Ectodermal cell (in vitro differentiated cells): ENCODE measurements at regions not wholly inside any gene's neighbourhood (a gene's known extent, or its start where the extent isn't known, plus 50 kb on each side); places are given as distances from the start of the nearest gene placed in this dataset.

ENCODE experiments used
- H3K27ac ChIP-seq: 2 replicates; pipeline ENCODE4 v1.7.0; 2013; ENCODE audit warnings: mild to moderate bottlenecking, low read depth, low read length; ENCODE audit not compliant: insufficient read depth, poor library complexity, severe bottlenecking
- H3K27me3 ChIP-seq: 2 replicates; pipeline ENCODE4 v1.7.0; 2013; ENCODE audit warnings: mild to moderate bottlenecking, low read length; ENCODE audit not compliant: insufficient read depth, control insufficient read depth, poor library complexity, severe bottlenecking
- H3K36me3 ChIP-seq: one replicate; pipeline ENCODE4 v1.7.0; 2013; ENCODE audit warnings: low read length; ENCODE audit not compliant: control insufficient read depth, insufficient read depth
- H3K4me1 ChIP-seq: one replicate; pipeline ENCODE4 v1.7.0; 2013; ENCODE audit warnings: low read length; ENCODE audit not compliant: control insufficient read depth, insufficient read depth
- H3K4me3 ChIP-seq: 2 replicates; pipeline ENCODE4 v1.7.0; 2013; ENCODE audit warnings: low read depth, low read length, control low read depth; ENCODE audit not compliant: insufficient read depth
- H3K9me3 ChIP-seq: 2 replicates; pipeline ENCODE4 v1.7.0; 2013; ENCODE audit warnings: mild to moderate bottlenecking, low read length, moderate library complexity; ENCODE audit not compliant: control insufficient read depth
- WGBS, 2 experiments: methylation state at CpG; one replicate each; pipeline ENCODE4 v1.1.7; 2013; ENCODE audit warnings: missing lambda C conversion rate in 2 of 2; 5-methylcytosine and 5-hydroxymethylcytosine counted together

DNA sequence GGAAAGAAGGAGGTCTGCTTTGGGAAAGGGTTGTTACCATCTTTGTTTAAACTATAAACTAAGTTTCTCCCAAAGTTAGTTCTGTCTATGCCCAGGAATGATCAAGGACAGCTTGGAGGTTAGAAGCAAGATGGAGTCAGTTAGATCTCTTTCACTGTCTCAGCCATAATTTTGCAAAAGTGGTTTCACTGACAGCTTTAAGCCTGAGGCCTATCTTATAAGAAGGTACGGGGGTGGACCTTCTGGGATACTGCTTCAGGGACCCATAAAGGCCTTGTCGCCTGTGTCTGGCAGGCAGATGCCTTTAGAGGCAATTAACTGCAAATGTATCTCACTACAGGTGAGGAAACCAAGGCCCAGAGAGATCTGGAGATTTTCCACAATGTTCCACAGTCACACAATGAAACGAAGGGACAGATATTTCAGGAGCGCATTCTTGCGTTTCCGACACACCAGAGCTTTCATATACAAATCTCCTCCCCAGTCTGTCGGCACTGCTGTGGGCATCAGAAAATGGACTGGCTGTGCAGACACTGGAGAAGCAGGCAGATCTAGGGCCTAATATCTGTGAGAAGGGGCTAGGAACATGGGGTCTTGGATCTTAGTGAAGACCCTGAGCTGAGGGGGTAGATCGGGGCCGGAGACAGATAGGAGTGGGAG, 169.5 kb upstream of the SMAD3 start:
- 94 to 95% methylated on average over 9 of the region's 9 CpGs for WGBS, 2 experiments
- Histone ChIP-seq H3K27me3 (no peaks in the 10 kb centered on the region), H3K27ac (no peak overlapping the region), H3K9me3 (no peaks in the 10 kb centered on the region), H3K36me3 (no peaks in the 10 kb centered on the region), H3K4me1 (peaks cover 4% of the 10 kb centered on the region), H3K4me3 (no peak overlapping the region)

DNA sequence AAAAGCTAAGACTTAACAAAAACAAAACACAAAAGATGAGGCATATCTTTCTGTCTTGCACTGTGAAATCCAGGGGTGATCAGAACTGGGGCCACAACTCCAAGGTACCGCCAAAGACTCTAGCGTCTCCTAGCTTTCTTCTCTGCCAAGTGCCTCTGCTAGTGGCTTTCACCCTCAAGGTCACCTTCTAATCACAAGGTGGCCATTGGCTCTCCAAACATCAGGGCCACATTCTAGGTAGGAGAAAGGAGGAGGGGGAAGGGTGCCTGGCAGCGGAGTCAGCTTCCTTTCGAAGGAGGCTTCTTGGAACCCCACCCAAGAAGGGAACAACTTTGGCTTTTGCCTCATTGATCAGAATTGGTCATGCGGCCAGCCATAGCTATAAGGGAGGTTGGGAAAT, 168.8 kb upstream of the SMAD3 start:
- WGBS, 2 experiments: 96 to 98% methylated on average over 5 of the region's 5 CpGs
- no peak overlapping the region for H3K27ac ChIP-seq
- no peaks in the 10 kb centered on the region for H3K36me3 ChIP-seq
- H3K9me3 ChIP-seq: no peaks in the 10 kb centered on the region
- H3K4me3 ChIP-seq: no peak overlapping the region
- no peaks in the 10 kb centered on the region for H3K27me3 ChIP-seq
- peaks cover 4% of the 10 kb centered on the region for H3K4me1 ChIP-seq

GRCh38 chr15:66897416-66897815, 168.0 kb upstream of the SMAD3 start:
- Histone ChIP-seq H3K27me3 (no peaks in the 10 kb centered on the region), H3K4me3 (no peak overlapping the region), H3K27ac (no peak overlapping the region), H3K36me3 (no peaks in the 10 kb centered on the region), H3K9me3 (no peaks in the 10 kb centered on the region), H3K4me1 (peaks cover 4% of the 10 kb centered on the region)
- 93 to 95% methylated on average over 3 to 4 of the region's 4 CpGs for WGBS, 2 experiments

GRCh38 chr15:66897971-66898370, 167.4 kb upstream of the SMAD3 start:
- H3K9me3 ChIP-seq: no peaks in the 10 kb centered on the region
- H3K4me1 ChIP-seq: peaks cover 4% of the 10 kb centered on the region
- no peak overlapping the region for H3K4me3 ChIP-seq
- no peaks in the 10 kb centered on the region for H3K27me3 ChIP-seq
- WGBS, 2 experiments: 94% methylated on average over 5 of the region's 5 CpGs
- no peak overlapping the region for H3K27ac ChIP-seq
- H3K36me3 ChIP-seq: no peaks in the 10 kb centered on the region

GRCh38 chr15:66898656-66899386, 166.6 kb upstream of the SMAD3 start:
- Histone ChIP-seq H3K4me3 (no peak overlapping the region), H3K27me3 (no peaks in the 10 kb centered on the region), H3K36me3 (no peaks in the 10 kb centered on the region), H3K9me3 (no peaks in the 10 kb centered on the region), H3K27ac (no peak overlapping the region), H3K4me1 (peaks cover 4% of the 10 kb centered on the region)
- 85 to 89% methylated on average over 5 of the region's 5 CpGs for WGBS, 2 experiments

DNA sequence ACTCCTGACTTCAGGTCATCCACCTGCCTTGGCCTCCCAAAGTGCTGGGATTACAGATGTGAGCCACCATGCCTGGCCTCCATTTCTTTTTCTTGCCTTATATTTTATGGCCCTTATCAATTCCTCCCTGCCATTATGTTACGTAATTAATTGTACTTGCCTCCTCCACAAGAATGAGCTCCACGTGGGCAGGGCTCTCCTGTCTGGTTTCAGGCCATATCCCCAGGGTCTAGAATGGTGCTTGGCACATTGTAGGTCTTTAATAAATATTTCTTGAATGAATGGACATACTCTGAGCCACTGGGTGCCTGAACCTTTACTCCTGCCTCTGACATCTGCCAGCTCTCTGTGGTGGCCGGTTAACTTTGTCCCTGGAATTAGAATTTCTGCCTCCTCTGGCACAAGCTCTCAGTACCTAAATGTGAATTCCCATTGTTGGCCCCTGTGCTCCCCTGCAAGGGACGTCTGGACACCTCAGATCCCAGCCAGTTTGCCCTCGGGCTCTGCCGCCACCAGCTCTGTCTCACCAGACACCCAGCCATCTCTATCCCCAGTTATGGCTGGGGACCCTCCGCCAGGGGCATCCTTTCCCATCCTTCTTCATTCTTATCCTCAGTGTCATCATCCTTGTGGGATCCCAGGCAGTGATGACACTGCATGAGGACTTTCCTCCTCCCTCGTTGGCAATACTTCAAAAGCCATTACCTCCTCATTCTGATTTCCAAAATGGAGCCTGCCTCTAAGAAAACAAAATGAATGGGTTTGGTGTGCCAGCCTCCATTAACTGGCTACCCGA, 165.6 kb upstream of the SMAD3 start:
- WGBS, 2 experiments: 95% methylated on average over 9 of the region's 9 CpGs
- no peaks in the 10 kb centered on the region for H3K36me3 ChIP-seq
- H3K4me3 ChIP-seq: no peak overlapping the region
- peaks cover 4% of the 10 kb centered on the region for H3K4me1 ChIP-seq
- H3K27ac ChIP-seq: no peak overlapping the region
- H3K27me3 ChIP-seq: no peaks in the 10 kb centered on the region
- no peaks in the 10 kb centered on the region for H3K9me3 ChIP-seq

DNA sequence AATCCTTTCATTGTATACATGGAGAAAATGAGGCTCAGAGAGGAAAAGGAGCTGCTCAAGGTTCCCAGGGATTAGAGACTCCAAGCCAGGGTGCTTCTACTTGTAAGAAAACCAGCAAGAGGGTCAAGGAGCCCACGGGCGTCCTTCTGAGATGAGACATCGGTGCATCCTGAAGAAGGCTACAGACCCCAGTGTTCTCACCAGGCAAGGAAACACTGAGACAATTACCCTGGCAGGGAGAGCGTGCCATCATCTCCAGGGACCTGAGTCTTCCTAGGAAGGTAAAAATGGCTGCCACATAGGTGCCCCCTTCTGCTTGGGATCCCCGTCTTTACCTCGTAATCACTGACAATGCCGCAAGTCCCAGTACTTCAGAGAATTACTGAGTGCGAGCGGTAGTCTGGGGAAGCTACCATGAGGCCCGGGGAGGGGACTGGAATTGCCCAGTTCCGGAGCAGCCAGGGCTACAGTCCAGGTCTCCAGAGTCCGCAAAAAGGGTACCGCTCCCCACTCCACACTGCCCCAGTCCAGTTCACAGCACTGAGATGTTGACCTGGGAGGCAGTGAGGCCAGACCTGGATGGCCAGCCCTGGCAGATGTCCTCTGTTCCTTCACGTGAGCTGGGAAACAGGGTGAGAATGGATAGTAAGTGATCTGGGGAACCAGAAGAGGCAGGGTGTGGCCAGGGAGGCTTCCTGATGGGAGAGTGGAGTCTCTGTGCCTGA, 164.7 kb upstream of the SMAD3 start:
- no peak overlapping the region for H3K4me3 ChIP-seq
- H3K27ac ChIP-seq: no peak overlapping the region
- no peaks in the 10 kb centered on the region for H3K27me3 ChIP-seq
- H3K4me1 ChIP-seq: peaks cover 4% of the 10 kb centered on the region
- H3K36me3 ChIP-seq: no peaks in the 10 kb centered on the region
- WGBS, 2 experiments: 88 to 89% methylated on average over 14 of the region's 14 CpGs
- no peaks in the 10 kb centered on the region for H3K9me3 ChIP-seq

- no peak overlapping the region for H3K27ac ChIP-seq
- H3K9me3 ChIP-seq: no peaks in the 10 kb centered on the region
- no peaks in the 10 kb centered on the region for H3K27me3 ChIP-seq
- WGBS, 2 experiments: 95 to 97% methylated on average over 5 to 6 of the region's 6 CpGs
- no peaks in the 10 kb centered on the region for H3K36me3 ChIP-seq
- no peak overlapping the region for H3K4me3 ChIP-seq
- peaks cover 4% of the 10 kb centered on the region for H3K4me1 ChIP-seq
These were observed 163.9 kb upstream of the SMAD3 start for GRCh38 chr15:66901336-66902100.

DNA sequence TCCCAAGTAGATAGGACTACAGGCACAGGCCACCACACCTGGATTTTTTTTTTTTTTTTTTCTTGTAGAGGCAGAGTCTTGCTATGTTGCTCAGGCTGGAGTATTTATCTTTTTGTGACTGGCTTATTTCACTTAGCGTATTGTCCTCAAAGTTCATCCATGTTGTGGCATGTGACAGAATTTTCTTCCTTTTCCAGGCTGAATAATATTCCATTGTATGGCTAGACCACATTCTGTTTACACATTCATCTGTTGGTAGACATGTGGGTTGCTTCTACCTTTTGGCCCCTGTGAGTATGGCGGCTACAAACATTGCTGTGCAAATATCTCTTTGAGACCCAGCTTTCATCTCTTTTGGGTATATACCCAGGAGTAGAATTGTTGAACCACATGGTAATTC, 160.2 kb upstream of the SMAD3 start:
- H3K4me1 ChIP-seq: peaks cover 4% of the 10 kb centered on the region
- no peaks in the 10 kb centered on the region for H3K36me3 ChIP-seq
- H3K4me3 ChIP-seq: no peak overlapping the region
- no peaks in the 10 kb centered on the region for H3K9me3 ChIP-seq
- 95 to 97% methylated on average over 2 of the region's 2 CpGs for WGBS, 2 experiments
- H3K27ac ChIP-seq: no peak overlapping the region
- H3K27me3 ChIP-seq: no peaks in the 10 kb centered on the region
